Parathyroid adenoma (tissue), 2 donors: ENCODE measurements at regions not wholly inside any gene's neighbourhood (a gene's known extent, or its start where the extent isn't known, plus 50 kb on each side); places are given as distances from the start of the nearest gene placed in this dataset.

Source experiments
- H2AFZ ChIP-seq: fragments of 300-600 bp; sonication (generic); one replicate; pipeline ENCODE4 v1.7.0; 2017; ENCODE audit warnings: antibody characterized with exemption, mild to moderate bottlenecking
- H3K27ac ChIP-seq: fragments of 300-600 bp; sonication (generic); one replicate; pipeline ENCODE4 v1.7.0; 2017
- H3K27me3 ChIP-seq: fragments of 300-600 bp; sonication (generic); one replicate; pipeline ENCODE4 v1.7.0; 2017; ENCODE audit warnings: low read length; ENCODE audit not compliant: control insufficient read depth, insufficient read depth
- H3K36me3 ChIP-seq: fragments of 300-600 bp; sonication (generic); one replicate; pipeline ENCODE4 v1.7.0; 2017; ENCODE audit warnings: low read length; ENCODE audit not compliant: control insufficient read depth, insufficient read depth
- H3K4me1 ChIP-seq: fragments of 300-600 bp; sonication (generic); one replicate; pipeline ENCODE4 v1.7.0; 2017; ENCODE audit warnings: control low read depth
- H3K4me2 ChIP-seq: fragments of 300-600 bp; sonication (generic); one replicate; pipeline ENCODE4 v1.7.0; 2017; ENCODE audit warnings: low read length
- H3K4me3 ChIP-seq: fragments of 300-600 bp; sonication (generic); one replicate; pipeline ENCODE4 v1.7.0; 2017; ENCODE audit warnings: low read depth, low read length
- H3K79me2 ChIP-seq: fragments of 300-600 bp; sonication (generic); one replicate; pipeline ENCODE4 v1.7.0; 2017; ENCODE audit warnings: control low read depth
- H3K9ac ChIP-seq: fragments of 300-600 bp; sonication (generic); one replicate; pipeline ENCODE4 v1.7.0; 2017; ENCODE audit warnings: mild to moderate bottlenecking
- H3K9me3 ChIP-seq: fragments of 300-600 bp; sonication (generic); one replicate; pipeline ENCODE4 v1.7.0; 2017; ENCODE audit warnings: low read length; ENCODE audit not compliant: control insufficient read depth
- TF ChIP-seq, protein P1 (sequence below): fragments of 300-600 bp; sonication (generic); IDR thresholded peaks from one replicate; pipeline ENCODE4 v1.7.0; 2017; ENCODE audit warnings: antibody characterized with exemption, mild to moderate bottlenecking
- donor health status: primary hyperparathyroidism.

DNA sequence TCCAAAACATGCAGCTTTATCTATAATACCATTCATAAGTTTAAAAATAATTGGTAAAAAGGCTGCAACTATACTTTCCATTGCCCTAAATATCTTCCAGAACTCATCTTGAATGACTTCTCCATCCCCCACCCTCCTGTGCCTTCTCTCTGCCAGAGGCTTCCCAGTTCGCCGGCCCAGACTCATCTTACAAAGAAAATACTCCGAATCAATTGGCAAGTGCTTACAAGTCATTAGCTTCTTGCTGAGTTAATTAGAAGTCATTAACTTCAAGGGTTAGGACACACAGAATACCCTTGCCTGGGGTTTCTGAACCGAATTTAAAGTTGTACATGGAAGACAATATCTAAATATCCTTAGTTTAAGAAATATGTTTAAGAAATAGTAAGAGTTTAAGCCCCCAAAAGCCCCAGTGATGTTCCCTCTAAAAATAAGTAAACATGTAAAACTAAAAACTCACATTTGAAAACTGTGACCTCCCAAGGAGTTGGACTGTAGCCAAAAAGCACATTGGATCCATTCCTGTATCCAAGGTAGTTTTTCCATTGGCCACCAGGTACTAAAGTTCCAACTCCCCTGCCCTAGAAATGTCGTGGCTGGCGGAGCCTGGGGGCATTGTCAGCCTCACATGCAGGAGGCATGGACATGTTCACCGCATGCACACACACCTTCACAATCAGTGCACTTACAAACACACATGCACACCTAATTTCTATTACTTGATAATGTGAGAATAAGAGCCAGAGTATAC is 535.2 kb upstream of the FAT1 start:
- Histone ChIP-seq H2AFZ (no peak overlapping the region), H3K4me2 (no peak overlapping the region), H3K4me3 (no peak overlapping the region), H3K9me3 (no peaks in the 10 kb centered on the region), H3K9ac (no peak overlapping the region), H3K79me2 (no peaks in the 10 kb centered on the region), H3K27me3 (no peaks in the 10 kb centered on the region), H3K27ac (no peak overlapping the region), H3K36me3 (no peaks in the 10 kb centered on the region), H3K4me1 (no peaks in the 10 kb centered on the region)
- TF ChIP-seq, protein P1, sequence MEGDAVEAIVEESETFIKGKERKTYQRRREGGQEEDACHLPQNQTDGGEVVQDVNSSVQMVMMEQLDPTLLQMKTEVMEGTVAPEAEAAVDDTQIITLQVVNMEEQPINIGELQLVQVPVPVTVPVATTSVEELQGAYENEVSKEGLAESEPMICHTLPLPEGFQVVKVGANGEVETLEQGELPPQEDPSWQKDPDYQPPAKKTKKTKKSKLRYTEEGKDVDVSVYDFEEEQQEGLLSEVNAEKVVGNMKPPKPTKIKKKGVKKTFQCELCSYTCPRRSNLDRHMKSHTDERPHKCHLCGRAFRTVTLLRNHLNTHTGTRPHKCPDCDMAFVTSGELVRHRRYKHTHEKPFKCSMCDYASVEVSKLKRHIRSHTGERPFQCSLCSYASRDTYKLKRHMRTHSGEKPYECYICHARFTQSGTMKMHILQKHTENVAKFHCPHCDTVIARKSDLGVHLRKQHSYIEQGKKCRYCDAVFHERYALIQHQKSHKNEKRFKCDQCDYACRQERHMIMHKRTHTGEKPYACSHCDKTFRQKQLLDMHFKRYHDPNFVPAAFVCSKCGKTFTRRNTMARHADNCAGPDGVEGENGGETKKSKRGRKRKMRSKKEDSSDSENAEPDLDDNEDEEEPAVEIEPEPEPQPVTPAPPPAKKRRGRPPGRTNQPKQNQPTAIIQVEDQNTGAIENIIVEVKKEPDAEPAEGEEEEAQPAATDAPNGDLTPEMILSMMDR = no peak

DNA sequence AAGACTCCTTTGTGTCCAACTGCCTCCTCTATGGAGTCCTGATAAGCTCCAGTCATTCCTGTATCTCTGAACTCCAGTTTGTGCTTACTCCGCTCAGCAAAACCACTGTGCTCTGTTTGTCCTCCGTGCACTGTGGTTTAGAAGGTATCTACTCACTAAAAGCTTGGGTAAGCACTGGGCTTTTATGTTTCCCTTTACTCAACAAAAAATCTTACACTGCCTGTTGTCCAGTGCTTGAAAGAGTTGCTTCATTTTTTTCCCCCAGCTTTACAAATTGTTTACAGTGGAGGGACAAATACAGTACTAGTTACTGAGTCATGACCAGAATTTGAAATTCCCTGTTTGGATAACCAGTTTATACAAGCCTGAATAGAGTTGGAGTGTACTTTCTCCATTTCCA is 545.3 kb upstream of the FAT1 start:
- no peak overlapping the region for H3K4me2 ChIP-seq
- no peak overlapping the region for H3K4me3 ChIP-seq
- H3K9me3 ChIP-seq = no peaks in the 10 kb centered on the region
- H3K9ac ChIP-seq = no peak overlapping the region
- H2AFZ ChIP-seq = no peak overlapping the region
- TF ChIP-seq, protein P1 = no peak
- H3K27ac ChIP-seq = no peak overlapping the region
- H3K36me3 ChIP-seq = no peaks in the 10 kb centered on the region
- H3K79me2 ChIP-seq = no peaks in the 10 kb centered on the region
- H3K4me1 ChIP-seq = no peaks in the 10 kb centered on the region
- H3K27me3 ChIP-seq = no peaks in the 10 kb centered on the region

DNA sequence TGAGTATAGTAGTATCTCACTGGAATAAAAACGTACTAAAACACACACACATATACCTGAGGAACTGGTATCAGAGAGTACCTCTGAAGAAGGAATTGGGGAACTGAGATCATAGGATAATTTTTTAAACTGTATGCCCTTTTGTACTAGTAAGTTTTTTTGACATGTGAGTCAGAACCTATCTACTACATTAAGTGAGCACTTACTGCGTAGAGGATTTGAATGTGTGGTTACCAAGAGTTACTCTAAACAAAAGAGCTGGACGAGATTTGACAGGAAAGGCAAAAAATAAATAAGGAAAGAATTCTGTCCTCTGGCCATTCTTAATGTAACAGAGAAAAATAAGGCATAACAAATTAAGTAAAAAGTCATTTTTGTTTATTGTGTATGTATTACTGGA is 546.5 kb upstream of the FAT1 start:
- Histone ChIP-seq H3K27ac (no peak overlapping the region), H3K4me1 (no peaks in the 10 kb centered on the region), H2AFZ (no peak overlapping the region), H3K9me3 (no peaks in the 10 kb centered on the region), H3K36me3 (no peaks in the 10 kb centered on the region), H3K79me2 (no peaks in the 10 kb centered on the region), H3K9ac (no peak overlapping the region), H3K4me3 (no peak overlapping the region), H3K27me3 (no peaks in the 10 kb centered on the region), H3K4me2 (no peak overlapping the region)
- TF ChIP-seq, protein P1 = no peak

DNA sequence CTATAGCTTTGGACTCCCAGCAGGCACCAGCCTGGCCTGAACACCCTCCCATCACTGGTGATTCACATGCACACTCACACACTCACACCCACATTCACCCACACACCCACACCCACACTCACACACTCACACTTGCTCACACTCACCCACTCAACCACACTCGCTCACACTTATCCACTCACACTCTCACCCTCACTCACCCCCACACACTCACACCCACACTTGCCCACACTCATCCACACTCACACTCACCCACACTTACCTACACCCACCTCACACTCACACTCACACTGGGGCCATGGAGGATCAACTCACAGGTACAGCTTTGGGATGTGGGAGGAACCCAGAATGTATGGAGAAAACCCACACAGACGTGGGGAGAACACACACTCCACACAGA is 548.2 kb upstream of the FAT1 start:
- no peaks in the 10 kb centered on the region for H3K4me1 ChIP-seq
- H3K9me3 ChIP-seq = no peaks in the 10 kb centered on the region
- no peak overlapping the region for H3K27ac ChIP-seq
- H3K27me3 ChIP-seq = no peaks in the 10 kb centered on the region
- H2AFZ ChIP-seq = no peak overlapping the region
- H3K4me2 ChIP-seq = no peak overlapping the region
- H3K79me2 ChIP-seq = no peaks in the 10 kb centered on the region
- no peaks in the 10 kb centered on the region for H3K36me3 ChIP-seq
- H3K4me3 ChIP-seq = no peak overlapping the region
- no peak overlapping the region for H3K9ac ChIP-seq
- TF ChIP-seq, protein P1 = no peak

DNA sequence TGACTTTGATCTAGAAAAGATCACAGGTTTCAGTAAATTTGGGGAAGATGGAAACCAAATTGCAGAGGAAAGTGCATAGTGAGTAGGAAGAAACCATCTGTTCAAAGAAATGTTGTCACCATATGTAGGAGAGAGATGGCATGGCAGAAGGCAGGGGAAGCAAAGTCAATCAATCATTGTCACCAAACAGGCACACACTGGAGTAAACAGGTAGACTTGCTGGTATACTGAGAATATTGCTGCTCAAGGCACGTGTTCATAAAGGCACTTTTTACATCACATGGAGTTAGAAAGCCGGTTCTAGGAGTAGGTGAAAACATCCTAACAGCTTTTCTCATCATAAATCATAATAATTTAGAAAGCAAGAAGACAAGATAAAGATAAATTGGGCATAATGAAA is 550.5 kb upstream of the FAT1 start:
- no peaks in the 10 kb centered on the region for H3K4me1 ChIP-seq
- no peaks in the 10 kb centered on the region for H3K36me3 ChIP-seq
- H3K79me2 ChIP-seq = no peaks in the 10 kb centered on the region
- no peak overlapping the region for H2AFZ ChIP-seq
- no peak overlapping the region for H3K27ac ChIP-seq
- no peaks in the 10 kb centered on the region for H3K9me3 ChIP-seq
- H3K4me2 ChIP-seq = no peak overlapping the region
- TF ChIP-seq, protein P1 = no peak
- no peak overlapping the region for H3K4me3 ChIP-seq
- H3K27me3 ChIP-seq = no peaks in the 10 kb centered on the region
- H3K9ac ChIP-seq = no peak overlapping the region
